NCI-H2227 treated with DMSO at 0.1 percent for 48 hours (cell line): ENCODE measurements at regions not wholly inside any gene's neighbourhood (a gene's known extent, or its start where the extent isn't known, plus 50 kb on each side); places are given as distances from the start of the nearest gene placed in this dataset.

Experiments used
- DNase-seq: peaks from one replicate; lab custom pipeline; 2025; lab: John Stamatoyannopoulos, UW

DNA sequence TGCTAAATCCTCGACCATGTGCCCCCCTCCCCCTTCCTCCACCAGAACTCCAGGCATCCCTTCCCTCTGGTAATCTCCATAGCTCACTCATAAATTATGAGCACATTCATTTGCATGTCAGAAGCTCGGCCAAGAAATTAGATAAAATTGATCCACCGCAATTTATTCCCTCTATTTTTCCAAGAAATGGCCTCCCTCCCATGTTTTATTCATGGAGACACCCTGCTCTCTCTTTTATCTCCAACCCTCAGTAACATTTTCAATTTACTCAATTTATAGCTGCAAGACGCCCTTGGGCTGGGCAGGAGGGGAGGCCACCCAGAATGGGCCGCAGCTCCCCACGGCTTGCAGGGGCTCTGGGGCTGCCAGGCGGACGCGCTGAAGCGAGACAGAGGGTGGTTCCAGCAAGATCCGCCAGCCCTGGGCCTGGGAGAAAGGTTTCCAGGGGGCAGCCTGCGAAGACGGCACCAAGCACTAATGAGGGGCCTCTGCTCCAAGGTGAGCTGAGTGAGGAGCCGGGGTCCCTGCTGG is 54.7 kb upstream of the ZNF423 start:
- DNase-seq, result no peak

DNA sequence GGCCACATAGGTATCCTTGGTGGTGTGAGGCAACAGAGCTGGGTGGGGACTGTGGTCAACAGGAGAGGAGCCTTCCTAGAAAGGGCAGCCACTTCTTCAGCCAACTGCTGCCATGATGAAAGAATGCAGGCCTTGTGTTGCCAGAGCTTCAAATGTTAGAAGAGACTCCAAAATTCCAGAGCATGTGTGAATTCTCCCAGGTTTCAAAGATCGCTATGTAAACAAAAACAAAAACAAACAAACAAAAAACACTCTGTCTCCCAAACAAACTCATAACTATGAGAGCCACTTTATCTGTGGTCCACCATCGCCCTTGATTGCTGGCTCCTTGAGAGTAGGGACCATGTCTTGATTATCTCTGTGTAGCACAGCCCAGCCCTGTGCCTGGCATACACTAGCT is 55.5 kb upstream of the ZNF423 start:
- no peak for DNase-seq

DNA sequence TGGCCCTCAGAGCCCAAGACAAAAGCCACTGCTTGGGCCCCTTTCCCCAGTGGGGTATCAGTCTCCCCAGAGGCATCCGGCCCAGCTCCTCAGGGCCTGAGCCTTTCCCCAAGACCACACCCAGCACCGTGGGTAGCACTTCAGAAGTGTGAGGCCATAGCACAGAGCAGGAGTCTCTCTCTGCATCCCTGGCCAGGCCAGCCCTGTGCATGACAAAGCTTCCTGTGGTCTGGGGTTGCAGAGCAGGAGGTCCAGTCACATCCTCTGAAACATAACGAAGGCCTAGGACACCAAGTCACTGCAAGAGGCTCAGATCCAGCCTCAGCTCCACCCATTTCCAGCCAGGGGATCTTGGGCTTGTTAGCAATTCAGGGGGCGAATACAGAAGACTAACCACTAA is 56.8 kb upstream of the ZNF423 start:
- DNase-seq, result no peak

DNA sequence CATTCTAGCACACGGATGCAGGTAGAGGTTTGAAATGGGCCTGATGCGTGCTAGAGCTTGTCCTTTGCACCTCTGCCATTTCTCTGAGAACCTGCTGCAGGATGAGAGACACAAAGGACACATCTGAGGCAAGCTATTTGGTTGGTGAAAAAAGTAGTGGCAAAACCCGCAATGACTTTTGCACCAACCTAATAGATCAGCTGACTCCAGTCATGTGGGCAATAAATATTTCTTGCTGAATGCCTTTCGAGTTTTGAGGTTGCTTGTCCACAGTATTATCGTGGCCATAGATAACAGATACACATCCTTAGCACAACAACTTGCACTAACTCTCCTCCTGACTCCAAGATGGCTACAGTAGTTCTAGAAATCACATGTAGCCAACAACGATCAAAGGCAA is 57.8 kb upstream of the ZNF423 start:
- no peak for DNase-seq

DNA sequence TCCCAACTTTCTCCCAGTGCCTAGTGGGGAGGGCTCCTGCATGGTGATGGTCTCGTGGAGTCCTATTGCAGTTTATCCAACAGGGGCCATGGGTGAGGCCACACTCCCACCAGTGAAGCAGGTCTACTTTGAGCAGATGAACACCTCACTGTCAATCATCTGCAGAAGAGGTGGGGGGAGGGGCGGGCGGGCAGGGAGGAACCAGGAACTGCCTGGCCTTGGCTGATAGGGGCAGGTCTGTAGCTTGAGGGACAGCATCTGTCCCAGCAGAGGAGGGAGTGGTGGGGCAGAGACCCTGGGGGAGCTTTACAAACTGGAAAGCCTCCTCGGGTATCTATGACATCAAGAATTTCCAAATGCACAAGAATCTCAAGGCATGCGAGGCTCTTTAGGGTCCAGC is 58.7 kb upstream of the ZNF423 start:
- no peak for DNase-seq

DNA sequence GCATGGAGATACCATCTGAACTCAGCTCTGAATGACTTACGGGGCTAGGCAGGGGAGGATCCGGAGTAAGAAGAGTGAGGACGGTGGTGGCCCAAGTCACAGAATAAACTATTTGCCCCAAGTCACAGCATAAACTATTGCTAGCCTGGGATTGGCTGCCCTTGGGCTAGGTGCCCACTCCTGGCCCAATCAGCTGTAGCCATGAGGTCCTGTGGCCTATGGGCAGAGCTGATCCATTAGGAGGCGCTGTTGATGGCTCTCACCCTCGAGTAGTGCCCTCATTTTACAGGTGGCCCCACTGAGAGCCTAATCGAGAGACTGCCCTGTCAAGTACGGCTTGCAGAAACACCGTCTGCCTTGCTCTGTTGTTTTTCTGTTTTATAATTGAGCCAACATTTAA is 62.3 kb upstream of the ZNF423 start:
- DNase-seq, result no peak

DNA sequence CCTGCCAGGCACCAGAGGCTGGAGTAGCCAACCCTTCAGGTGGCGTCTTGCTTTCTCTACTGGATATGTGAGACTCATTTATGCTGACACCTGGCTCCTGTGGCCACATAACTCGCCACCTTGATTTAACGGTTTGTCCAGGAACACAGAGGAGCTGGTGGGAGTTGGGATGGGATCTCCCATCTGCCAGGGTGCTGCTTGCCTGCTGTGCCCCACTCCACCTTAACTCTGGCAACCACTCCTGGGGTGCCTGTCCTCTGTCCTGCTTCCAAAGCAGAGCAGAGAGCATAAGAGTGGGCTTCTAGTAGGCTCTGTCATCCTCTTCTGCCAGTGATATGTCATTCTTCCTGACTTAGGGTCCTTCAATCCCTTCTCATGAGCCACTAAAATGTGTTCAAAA is 63.4 kb upstream of the ZNF423 start:
- DNase-seq, result no peak

DNA sequence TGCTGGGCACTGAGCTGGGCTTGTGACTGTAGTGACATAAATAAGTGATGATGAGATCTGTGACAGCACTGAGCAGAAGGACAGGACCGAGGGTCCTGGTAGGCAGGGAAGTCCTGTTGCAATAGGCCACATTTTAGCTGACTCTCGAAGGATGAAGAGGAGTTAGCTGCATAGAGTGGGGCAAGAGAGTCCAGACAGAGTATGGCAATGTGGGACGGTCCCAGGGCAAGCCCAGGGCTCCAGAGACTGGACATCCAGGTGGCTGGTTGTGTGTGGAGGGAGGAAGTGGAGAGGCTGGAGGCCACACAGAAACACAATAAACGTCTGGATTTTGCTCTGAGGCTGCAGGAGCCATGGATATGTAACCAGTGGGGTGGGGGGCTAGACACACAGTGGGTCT is 64.5 kb upstream of the ZNF423 start:
- no peak for DNase-seq

DNA sequence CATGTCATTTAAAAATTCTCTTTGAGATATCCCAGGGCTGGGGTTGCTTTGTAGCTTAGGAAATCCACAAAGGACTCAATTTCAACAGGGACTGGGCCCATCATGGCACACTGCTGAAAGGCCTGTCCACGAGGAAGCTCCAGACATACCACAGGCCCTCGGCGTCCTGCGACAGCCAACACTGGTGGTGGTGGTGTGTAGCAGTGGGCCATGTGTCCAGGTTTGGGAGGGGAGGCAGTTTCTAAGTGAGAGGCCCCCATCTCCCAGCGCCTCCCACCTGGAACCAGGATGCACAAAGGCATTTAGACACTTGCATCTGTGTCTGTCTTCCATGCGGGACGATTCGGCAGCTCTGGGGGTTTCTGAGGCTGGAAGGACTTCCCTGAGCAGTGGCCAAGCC is 65.2 kb upstream of the ZNF423 start:
- no peak for DNase-seq

DNA sequence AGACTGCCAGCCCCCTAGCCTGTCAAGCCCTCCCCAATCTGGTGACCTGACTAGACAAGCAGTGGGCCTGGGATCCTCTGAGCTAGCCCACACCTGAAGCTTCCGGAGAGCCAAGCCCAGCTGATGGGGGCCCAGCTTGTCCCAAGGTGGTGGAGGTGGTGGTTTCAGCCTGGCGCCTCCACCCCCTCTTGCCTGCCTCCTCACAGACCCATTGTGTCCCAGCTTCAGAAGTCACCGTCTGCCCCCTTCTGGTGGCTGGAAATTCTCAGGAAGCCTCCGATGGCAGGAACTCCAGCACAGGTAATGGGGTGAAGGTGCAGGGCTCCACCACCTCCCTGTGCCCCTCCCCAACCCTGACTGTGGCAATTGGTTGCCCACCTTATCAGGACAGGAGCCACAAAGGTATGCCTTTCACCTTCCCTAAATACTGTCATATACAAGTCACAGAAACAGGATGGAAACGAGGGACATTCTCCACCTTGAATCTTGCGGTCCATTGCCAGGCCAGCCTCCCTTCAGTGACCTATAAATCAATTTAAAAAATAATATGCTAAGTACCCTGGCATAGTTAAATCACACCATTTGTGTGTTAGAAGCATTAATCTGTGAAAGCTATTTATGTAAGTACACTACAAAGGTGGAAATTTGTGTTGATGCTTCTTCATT is 66.0 kb upstream of the ZNF423 start:
- peak; percentile 35 for DNase-seq

DNA sequence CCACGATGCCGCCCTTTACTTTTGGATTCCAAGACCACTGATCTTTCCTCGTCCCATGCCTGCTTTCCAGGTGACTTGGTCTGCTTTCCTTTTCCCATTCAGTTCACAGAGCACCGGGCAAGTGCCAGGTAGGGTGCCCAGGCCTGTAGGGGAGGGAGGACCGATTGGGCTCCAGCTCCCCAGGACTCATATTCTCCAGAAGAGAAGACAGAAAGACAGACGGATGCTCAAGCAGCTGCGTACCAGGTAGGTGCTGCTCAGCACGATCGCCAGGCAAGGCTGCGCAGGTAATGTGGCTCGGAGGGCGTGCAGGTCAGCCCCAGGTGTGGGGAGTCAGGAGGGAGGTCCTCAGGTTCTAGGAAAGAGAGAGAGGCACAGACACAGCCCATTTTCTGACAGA is 67.5 kb upstream of the ZNF423 start:
- DNase-seq, result no peak

DNA sequence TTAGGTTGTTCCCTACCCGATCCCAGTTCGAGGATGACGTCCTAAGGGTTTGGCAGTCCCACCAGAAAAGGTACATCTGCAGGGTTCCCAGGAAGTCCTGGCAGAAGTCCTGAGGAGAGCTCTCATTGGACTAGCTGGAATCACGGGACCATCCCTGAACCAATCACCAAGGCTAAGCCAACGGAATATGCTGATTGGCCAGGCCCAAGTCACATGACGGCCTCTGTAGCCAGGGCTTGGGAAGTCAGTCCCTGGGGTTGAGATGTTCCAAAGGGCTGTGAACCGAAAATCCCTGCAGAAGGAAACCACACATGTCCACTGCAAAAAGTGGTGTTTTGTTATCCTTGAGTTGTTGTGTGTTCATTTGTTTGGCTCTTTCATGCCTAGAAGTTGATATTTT is 68.2 kb upstream of the ZNF423 start:
- DNase-seq, result no peak

DNA sequence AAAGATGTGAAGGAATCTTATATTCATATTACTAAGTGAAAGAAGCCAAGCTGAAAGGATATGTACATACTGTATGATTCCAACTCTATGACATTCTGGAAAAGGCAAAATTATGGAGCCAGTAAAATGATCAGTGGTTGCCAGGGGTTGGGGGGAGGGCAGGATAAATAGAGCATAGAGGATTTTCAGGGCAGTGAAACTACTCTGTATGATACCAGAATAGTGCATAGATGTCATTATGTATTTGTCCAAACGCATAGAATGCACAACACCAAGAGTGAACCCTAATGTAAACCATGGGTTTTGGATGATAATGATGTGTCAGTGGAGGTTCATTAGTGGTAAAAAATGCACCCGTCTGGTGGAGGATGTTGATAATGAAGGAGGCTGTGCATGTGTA is 71.0 kb upstream of the ZNF423 start:
- DNase-seq, result no peak

DNA sequence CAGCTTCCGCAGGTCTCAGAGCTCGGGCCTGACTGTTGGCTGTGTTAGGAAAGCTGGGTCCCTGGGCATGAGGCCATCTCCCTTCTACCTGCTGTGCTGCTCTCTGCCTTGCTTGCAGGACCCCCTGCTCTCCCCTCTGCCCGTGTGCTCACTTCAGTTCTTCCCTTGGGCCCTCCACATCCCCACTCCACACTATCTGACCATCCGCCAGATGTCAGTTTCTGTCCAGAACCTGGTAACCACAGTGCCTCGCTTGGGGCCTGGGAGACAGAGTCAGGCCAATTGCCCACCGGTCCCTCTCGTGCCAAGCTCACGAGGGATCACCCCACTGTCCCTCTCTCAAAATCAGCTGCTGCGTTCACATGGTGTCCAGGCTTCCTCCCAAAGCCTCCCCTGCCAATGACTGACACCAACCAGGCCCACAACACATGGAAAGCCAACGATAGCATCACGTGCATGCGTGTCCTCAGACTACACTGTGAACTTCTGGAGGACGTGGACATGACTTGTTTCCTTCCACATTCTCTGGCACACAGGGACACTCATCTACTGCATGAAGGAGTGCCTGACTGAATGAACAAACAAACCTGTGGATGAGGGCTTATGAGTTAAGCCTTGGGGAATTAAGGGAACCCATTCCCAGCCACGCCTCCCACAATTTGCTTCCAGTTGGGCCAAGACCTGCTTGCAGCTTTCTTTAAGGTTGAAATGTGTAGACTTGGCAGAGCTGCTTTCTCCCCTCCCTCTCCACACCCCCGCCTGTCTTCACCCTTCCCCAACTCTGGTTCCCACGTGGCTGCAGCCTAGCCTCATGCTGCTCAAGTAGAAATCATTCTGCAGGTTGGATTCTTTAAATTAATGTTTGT is 72.5 kb upstream of the ZNF423 start:
- no peak for DNase-seq

DNA sequence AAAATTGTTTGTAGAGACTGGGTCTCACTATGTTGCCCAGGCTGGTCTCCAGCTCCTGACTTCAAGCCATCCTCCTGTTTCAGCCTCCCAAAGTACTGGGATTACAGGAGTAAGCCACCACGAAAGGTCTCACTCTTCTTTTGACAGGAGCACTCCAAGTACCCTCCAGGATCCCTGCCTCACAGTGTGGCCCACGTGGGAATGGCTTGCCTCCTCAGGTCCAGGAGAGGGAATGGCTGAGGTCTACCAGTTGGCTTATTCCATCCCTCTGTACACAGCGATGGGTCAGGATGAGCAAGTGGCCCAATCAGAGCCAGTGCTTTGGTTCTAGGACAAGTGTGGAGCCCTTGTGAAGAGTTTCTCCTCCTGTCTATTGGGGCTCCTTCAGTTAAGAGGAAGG is 73.7 kb upstream of the ZNF423 start:
- no peak for DNase-seq

DNA sequence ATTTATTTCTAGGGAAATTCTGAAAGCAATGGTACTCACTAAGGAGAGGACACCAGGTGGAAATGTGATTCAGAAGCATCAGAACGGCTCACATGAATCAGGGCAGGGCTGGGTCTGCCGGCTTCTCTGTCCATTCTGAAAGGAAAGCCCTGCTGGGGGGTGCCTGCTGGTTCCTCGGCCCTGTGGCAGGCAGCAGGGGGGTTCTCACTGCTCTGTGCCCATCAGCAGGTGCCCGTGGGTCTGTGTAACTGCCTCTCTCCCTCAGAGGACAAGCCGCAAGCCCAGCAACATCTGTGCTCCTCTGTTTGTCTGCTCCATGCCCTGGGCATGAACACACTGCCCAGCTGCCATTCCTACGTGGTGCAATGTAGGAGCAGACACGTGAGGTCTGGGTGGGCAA is 74.9 kb upstream of the ZNF423 start:
- no peak for DNase-seq

DNA sequence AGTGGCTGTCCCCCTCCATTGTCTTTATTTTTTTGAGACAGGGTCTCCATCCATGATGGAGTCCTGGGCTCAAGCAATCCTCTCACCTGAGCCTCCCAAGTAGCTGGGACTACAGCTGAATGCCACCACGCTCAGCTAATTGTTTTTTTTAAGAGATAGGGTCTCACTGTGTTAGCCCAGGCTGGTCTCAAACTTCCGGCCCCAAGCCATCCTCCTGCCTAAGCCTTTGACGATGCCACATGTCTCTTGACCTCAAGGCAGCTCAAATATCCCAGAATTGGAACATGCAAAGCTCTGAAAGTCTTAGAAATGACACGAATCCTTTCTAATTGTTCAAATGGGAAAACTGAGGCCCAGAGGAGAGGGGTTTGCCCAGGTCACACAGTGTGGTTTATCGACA is 75.4 kb upstream of the ZNF423 start:
- DNase-seq, result no peak

DNA sequence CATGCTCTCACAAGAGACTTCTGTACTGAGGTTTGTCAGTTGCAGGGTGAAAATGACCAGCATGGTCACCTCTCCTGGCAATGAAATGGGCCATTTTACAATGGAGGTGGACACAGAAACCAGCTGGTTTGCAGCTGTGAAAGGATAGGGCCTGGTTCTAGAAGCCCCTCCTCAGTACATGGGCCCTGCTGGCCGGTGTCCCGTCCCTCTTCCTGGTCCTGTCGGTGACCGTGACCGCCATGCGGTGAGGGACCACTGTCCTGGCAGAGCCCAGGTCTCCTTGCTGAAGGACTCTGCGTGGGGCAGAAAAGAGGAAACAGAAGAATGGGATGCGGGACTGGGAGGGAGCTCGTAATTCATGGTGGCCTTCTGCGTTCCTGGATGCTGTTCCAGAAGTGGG is 76.0 kb upstream of the ZNF423 start:
- DNase-seq, result no peak

DNA sequence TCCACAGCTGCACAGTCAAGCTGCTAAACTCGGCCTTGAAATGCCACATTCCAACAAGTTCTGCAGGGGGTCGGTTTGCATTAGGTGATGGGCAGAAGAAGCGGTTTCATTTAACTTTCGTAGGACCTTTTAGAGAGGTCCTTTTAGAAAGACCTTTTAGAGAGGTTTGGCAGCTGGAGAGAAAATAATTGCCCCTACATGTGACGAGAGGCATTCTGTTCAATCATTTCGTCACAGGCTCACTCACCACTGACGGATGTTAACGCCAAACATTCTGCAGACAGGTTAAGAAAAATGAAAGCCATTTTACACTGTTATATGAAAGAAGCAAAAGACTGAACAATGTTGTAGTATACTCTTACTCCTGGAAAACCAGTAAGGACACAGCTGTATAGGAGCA is 76.5 kb upstream of the ZNF423 start:
- no peak for DNase-seq

DNA sequence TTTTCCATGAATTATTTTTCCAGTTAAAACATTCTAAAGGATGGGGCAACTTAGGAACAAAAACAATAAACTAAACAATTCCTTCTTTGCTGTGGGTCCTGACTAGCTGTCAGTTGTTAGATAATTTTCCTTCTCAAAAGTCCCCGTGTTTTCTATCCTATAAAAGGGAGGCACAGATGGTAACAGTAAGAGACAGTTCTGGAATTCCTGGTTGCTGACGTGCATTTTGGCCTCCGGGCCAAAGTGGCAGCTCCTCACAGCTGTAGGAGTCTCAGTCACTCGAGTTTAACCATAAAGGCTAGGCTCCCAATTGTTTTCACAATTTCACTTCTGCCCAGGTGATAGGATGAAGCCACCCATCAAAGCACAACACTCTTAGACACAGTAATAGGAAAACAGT is 77.0 kb upstream of the ZNF423 start:
- DNase-seq, result no peak

DNA sequence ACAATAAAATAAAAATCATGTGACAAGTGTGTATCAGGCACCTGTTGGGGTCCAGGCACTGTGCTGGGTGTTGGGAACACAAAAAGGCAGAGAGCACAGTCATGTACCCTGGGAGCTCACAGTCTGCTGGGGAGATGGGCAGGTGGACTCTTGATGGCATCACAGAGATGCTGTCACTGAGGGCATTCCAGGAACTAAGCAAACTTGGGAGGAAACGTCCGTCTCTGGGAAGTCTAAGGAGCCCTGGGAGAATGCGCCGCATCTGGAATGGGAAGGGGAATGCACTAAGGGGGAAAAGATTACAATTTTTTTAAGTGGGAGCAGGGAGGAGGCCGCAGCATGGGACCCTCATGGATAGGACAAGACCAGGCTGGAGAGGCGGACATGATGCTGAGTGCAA is 80.9 kb upstream of the ZNF423 start:
- no peak for DNase-seq

DNA sequence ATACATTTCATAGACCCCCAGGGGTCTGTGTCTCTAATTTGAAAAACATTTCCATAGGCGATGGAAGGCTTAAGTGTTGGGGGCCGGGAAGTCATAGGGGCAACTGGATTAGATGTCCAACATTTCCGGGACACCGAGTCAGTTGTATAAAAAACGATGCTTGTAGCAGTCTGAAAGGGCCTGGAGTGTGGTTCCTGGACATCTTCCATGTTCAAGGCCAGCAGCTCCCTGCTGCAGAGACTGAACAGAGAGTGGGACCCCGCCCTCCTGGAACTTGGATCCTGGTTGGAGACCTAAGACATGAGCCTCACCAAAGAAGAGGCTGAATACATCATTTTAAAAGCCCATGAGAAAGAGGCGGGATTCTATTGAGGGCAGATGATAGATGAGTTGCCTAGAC is 82.0 kb upstream of the ZNF423 start:
- no peak for DNase-seq

DNA sequence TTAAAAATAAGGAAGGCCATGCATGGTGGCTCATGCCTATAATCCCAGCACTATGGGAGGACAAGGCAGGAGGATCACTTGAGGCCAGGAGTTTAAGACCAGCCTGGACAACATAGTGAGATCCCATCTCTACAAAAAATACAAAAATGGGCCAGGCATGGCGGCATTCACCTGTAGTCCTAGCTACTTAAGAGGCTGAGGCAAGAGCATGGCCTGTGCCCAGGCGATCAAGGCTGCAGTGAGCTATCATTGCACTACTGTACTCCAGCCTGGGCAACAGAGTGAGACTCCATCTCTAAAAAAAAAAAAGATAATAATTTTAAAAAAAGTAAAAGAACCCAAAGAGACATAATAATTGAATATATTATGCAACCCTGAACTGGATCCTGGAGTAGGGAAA is 83.6 kb upstream of the ZNF423 start:
- no peak for DNase-seq
